Astrocyte of the cerebellum (primary cell): ENCODE measurements at regions not wholly inside any gene's neighbourhood (a gene's known extent, or its start where the extent isn't known, plus 50 kb on each side); places are given as distances from the start of the nearest gene placed in this dataset.

Source experiments
- DNase-seq: peaks from one replicate; pipeline ENCODE4 v3.0.0-alpha.2; 2011; ENCODE audit warnings: low read depth
- H3K4me3 ChIP-seq: 2 replicates; pipeline ENCODE4 v1.5.1; 2011; ENCODE audit warnings: mild to moderate bottlenecking, low read depth, low read length, moderate library complexity
- in situ Hi-C: cut with HindIII; loops from 2 replicates; pipeline ENCODE4 v1.10.0; 2017; ENCODE audit warnings: low sequenced_read_pairs
- TF ChIP-seq, protein P1 (sequence below): IDR thresholded peaks from 2 replicates; pipeline ENCODE4 v1.5.1; 2012; ENCODE audit warnings: low read length, low read depth, moderate library complexity, mild to moderate bottlenecking; ENCODE audit errors: missing control alignments

DNA sequence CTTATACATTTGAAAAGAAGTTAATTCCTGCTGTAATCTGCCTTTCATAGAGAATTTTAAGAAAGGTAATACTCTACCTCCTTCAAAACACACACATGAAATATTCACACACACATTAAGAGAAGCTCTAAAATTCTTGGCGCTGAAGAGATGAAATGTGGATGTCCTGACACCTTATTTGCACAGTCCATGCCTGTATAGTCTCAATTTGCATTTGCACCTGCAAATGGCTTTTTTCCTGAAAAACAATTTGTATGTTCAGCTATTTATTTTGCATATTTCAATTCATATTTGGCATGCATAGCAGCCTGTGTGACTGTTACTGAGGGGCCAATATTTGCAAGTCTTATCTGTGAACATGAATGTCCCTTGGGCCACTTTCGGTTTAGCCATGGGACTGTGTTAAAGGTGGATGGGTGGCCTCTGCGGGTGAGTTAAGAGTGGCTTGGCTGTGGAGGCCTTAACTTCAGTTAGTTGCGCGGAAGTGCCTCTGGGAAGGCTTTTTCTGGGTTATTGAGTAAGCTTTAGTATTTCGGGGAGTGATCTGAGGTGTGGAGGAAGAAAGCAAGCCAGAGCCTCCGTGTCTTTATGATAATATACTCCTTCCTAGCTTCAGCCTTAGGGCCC is 443.3 kb upstream of the FAT1 start:
- in situ Hi-C loops: no loop called here

DNA sequence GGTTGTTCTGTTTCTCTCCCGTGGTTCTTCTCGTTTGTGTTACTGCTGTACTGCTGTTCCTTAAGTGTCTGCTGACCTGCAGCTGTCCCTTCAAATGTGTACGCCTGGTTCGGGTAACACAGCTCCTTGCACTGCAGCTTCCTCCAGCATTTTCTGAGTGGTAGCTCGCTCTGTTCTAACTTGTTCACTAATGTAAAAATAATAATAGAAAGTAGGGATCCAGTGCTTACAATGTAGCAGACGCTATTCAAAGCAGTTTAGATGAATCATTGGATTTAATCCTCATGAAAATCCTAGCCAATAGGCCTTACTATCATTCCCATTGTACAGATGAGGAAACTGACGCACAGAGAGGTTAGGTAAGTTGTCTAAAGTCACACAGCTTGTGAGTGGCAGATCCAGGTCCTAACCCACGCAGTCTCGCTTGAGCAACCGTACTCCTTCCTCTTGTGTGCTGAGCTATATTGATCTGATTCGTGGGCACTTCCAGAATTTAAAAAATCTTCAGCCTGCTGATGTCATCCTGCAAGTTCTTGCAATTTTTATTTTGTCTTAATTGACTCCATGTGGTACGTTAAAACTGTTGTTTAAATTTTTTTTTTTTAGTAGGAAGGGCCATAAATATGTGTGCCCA is 448.2 kb upstream of the FAT1 start:
- no peak for DNase-seq
- in situ Hi-C loops: no loop called here
- TF ChIP-seq, protein P1, sequence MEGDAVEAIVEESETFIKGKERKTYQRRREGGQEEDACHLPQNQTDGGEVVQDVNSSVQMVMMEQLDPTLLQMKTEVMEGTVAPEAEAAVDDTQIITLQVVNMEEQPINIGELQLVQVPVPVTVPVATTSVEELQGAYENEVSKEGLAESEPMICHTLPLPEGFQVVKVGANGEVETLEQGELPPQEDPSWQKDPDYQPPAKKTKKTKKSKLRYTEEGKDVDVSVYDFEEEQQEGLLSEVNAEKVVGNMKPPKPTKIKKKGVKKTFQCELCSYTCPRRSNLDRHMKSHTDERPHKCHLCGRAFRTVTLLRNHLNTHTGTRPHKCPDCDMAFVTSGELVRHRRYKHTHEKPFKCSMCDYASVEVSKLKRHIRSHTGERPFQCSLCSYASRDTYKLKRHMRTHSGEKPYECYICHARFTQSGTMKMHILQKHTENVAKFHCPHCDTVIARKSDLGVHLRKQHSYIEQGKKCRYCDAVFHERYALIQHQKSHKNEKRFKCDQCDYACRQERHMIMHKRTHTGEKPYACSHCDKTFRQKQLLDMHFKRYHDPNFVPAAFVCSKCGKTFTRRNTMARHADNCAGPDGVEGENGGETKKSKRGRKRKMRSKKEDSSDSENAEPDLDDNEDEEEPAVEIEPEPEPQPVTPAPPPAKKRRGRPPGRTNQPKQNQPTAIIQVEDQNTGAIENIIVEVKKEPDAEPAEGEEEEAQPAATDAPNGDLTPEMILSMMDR: no peak
- no peak overlapping the region for H3K4me3 ChIP-seq

More for the DNA sequence above, 443.3 kb upstream of the FAT1 start:
- TF ChIP-seq, protein P1: no peak
- DNase-seq: no peak
- no peak overlapping the region for H3K4me3 ChIP-seq

DNA sequence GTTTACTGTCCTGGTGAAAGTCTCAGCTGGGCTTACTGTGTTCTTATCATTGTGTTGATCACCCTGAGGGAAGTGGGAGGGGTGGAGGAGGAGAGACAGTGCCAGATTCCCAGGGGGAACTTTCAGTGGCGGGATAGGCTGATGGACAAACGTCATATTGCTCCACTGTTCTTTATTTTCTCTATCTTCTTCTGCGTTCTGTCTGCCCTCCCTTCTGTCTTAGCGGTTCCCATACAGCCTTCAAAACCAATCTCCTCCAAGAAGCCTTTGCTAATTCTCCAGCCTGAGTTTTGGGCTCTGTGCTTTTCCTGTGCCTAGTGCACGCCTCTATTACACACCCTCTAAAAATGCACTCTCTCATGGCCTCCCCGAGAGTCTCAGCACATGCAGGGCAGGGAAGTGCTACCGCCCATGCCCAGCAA is 448.7 kb upstream of the FAT1 start:
- TF ChIP-seq, protein P1: no peak
- no peak for DNase-seq
- in situ Hi-C loops: no loop called here
- H3K4me3 ChIP-seq: no peak overlapping the region

DNA sequence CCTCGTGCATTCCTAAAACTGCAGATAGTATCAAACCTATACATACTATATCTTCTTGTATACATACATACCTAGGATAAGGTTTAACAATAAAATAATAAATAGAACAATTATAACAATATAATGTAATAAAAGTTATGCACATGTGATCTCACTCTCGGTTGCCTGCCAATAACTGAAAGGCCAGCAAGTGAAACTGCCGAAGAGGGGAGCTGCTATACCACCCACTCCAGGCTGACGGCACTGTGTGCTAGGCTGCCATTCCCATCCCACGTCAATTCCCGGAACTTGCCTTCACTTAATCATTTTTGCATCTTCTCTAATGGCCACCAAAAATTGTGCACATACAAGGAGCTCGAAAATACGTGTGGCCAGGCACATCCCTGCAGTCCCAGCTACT is 451.1 kb upstream of the FAT1 start:
- in situ Hi-C loops: no loop called here
- TF ChIP-seq, protein P1: no peak
- no peak overlapping the region for H3K4me3 ChIP-seq
- no peak for DNase-seq

DNA sequence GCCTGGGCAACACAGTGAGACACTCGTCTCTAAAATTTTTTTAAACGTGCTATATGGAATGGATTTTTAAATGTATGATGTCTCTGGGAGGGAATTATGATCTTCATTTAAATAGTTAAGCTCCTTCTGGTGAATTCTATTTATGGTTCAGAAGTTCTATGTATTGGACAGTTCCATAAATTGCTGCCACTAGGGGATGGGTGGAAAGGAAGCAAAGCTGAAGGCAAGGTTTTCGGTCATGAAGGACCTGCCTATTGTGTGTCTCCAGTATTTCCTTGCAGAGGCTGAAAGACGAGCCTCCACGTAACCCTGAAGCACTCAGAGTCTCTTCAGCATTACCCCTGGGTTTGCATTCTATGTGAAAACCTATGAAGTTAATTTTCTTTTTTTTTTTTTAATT is 451.5 kb upstream of the FAT1 start:
- TF ChIP-seq, protein P1: peak; percentile 21
- in situ Hi-C loops: no loop called here

DNA sequence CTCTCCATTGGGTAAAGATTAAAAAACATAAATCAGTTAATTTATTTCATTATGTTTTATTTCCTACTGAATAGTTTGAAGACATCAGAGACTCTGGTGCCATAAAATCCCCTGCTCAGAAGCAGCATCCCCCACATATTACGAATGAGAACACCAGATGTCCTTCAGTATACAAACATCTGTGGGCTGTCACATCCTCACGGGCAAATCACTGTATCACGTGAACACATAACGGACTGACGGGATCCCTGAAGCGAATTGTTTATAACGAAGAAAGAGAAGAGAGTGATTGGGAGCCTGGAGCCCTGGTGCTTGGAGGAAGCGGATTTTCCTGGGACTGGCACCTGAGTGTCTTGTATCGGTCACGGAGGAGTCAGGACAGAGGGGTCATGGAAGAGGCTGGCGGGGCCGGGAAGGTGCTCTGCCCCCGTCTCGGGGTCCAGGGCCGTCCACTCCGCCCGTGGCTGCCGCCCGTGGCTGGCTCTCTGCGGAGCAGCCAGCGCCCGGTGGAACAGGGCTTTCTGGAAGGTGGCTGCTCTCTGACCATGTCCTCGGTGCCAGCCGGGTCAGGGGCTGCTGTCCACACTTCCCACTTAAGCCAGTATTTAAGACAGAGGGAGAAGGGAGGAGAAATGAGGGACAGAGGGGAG is 452.7 kb upstream of the FAT1 start:
- in situ Hi-C loops: no loop called here
- TF ChIP-seq, protein P1: no peak
- DNase-seq: no peak
- H3K4me3 ChIP-seq: no peak overlapping the region

More for the DNA sequence above, 451.5 kb upstream of the FAT1 start:
- H3K4me3 ChIP-seq: no peak overlapping the region
- DNase-seq: no peak
